ENCODE measurements at regions not wholly inside any gene's neighbourhood (a gene's known extent, or its start where the extent isn't known, plus 50 kb on each side); places are given as distances from the start of the nearest gene placed in this dataset.

- H3K27me3 Mint-ChIP-seq: no peaks in the 10 kb centered on the region
- H3K36me3 Mint-ChIP-seq: no peaks in the 10 kb centered on the region
- H3K27ac Mint-ChIP-seq: no peak overlapping the region
- H3K4me1 Mint-ChIP-seq (ENCODE audit: low read depth): no peaks in the 10 kb centered on the region
- H3K9me3 Mint-ChIP-seq (ENCODE audit: low read depth): no peaks in the 10 kb centered on the region
- H3K4me3 Mint-ChIP-seq: no peak overlapping the region
Measured at GRCh38 chr18:33814546-33814945, 236.5 kb downstream of the ASXL3 start.

DNA sequence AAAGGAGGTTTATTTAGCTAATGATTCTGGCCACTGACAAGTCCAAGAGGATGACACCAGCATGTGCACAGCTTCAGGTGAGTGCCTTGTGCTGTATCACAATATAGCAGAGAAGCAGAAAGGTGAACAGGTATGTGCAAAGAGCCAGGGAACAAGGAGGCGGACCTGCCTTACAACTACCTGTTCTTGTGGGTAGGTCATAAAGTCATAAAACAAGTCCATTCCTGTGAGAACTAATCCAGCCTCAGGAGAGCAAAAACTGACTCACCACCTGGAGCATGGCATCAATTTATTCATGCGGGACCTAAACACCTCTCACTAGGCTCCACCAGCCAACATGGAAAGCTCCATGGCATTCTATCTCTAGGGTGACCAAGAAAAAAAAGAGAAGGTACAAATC lies 234.2 kb downstream of the ASXL3 start:
- Mint-ChIP-seq H3K27ac (no peak overlapping the region), H3K36me3 (no peaks in the 10 kb centered on the region), H3K4me1 (ENCODE audit: low read depth) (no peaks in the 10 kb centered on the region), H3K27me3 (no peaks in the 10 kb centered on the region), H3K4me3 (no peak overlapping the region), H3K9me3 (ENCODE audit: low read depth) (no peaks in the 10 kb centered on the region)

DNA sequence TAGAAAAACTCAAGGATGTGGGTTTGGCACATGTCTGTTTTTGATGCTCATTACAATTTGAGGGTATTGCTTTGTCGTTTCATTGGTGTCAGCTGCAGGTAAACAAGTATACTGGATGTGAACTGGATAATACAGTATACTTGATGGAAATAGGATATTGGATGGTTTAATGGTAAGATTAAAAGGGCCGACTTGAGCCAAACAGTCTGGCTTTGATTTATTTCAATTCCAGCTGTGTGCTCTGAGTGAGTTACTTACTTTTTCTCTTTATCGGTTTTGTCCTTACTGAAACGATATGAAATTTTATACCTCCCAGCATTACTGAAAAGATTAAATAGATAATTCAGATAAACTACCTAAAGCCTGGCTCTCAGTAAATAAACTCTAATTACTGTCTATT lies 227.6 kb downstream of the ASXL3 start:
- Mint-ChIP-seq H3K9me3 (ENCODE audit: low read depth) (peaks cover 3% of the 10 kb centered on the region), H3K27me3 (no peaks in the 10 kb centered on the region), H3K36me3 (no peaks in the 10 kb centered on the region), H3K4me1 (ENCODE audit: low read depth) (no peaks in the 10 kb centered on the region), H3K4me3 (no peak overlapping the region), H3K27ac (no peak overlapping the region)

- Mint-ChIP-seq H3K9me3 (ENCODE audit: low read depth) (peaks cover 3% of the 10 kb centered on the region), H3K4me1 (ENCODE audit: low read depth) (no peaks in the 10 kb centered on the region), H3K36me3 (no peaks in the 10 kb centered on the region), H3K4me3 (no peak overlapping the region), H3K27ac (no peak overlapping the region), H3K27me3 (no peaks in the 10 kb centered on the region)
Measured at GRCh38 chr18:33804258-33804657, 226.2 kb downstream of the ASXL3 start.

GRCh38 chr18:33803636-33804035 lies 225.6 kb downstream of the ASXL3 start:
- H3K9me3 Mint-ChIP-seq (ENCODE audit: low read depth): peaks cover 3% of the 10 kb centered on the region
- H3K4me3 Mint-ChIP-seq: no peak overlapping the region
- H3K4me1 Mint-ChIP-seq (ENCODE audit: low read depth): no peaks in the 10 kb centered on the region
- no peaks in the 10 kb centered on the region for H3K27me3 Mint-ChIP-seq
- H3K36me3 Mint-ChIP-seq: no peaks in the 10 kb centered on the region
- H3K27ac Mint-ChIP-seq: no peak overlapping the region

DNA sequence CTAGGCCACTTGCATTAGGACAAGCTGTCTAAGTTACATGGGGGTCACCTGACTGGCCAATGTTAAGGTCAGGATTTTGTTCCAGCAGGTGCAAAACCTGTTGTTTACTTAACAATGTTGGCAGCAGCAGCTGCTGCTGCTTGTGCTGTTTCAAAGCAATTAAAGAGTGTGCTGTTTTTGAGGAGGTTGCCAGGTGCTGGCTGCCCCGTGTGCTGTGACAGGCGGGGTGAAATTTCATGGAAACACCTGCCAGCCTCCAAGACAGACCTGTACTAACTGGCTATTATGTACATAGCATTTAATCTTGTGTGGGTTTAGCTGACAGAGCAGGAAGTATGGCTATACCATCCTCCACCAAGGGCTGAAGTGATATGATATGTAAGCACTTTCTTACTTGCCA lies 224.9 kb downstream of the ASXL3 start:
- no peak overlapping the region for H3K27ac Mint-ChIP-seq
- H3K4me3 Mint-ChIP-seq: no peak overlapping the region

More for the DNA sequence above, 224.9 kb downstream of the ASXL3 start:
- Mint-ChIP-seq H3K4me1 (ENCODE audit: low read depth) (no peaks in the 10 kb centered on the region), H3K9me3 (ENCODE audit: low read depth) (peaks cover 3% of the 10 kb centered on the region), H3K36me3 (no peaks in the 10 kb centered on the region), H3K27me3 (no peaks in the 10 kb centered on the region)

Measured in activated naive CD8-positive, alpha-beta T cell (primary cell).